ENCODE measurements at regions not wholly inside any gene's neighbourhood (a gene's known extent, or its start where the extent isn't known, plus 50 kb on each side); places are given as distances from the start of the nearest gene placed in this dataset.

GRCh38 chr13:76820759-76821158 is 65.4 kb downstream of the KCTD12 start:
- H3K9me1 ChIP-seq (replicated peaks; ENCODE audit: control insufficient read depth, extremely low read depth, insufficient read depth, low read length) = no peaks in the 10 kb centered on the region
- intact Hi-C loops (cut with micrococcal nuclease) = no loop called here
- no peak for FAIRE-seq

More at GRCh38 chr13:76820759-76821158, 65.4 kb downstream of the KCTD12 start:
- no peak overlapping the region for H2AFZ ChIP-seq (ENCODE audit: low read depth, low read length)
- H3K36me3 ChIP-seq (ENCODE audit: control insufficient read depth in 2 of 2, extremely low read depth in 1 of 2, insufficient read depth in 2 of 2, low read length in 2 of 2) = no peaks in the 10 kb centered on the region
- no peaks in the 10 kb centered on the region for H4K20me1 ChIP-seq (replicated peaks; ENCODE audit: control insufficient read depth, extremely low read depth, insufficient read depth, low read length)
- CTCF ChIA-PET = interaction anchor here (8.2 to 10.0 kb wide), 2 partner anchors 65 to 152 kb away, joined by 80 to 156 read pairs; partner anchors contain the start of gene KCTD12
- no peaks in the 10 kb centered on the region for H3K79me2 ChIP-seq (ENCODE audit: control insufficient read depth, insufficient read depth, low read length)
- TF ChIP-seq CTCF (IDR thresholded peaks at IDR 0.05; ENCODE audit: extremely low read depth in 1 of 2, insufficient read depth in 1 of 2, low read depth in 1 of 2, low read length in 2 of 2) (no peak), MYC (IDR thresholded peaks at IDR 0.05; ENCODE audit: low read depth, low read length) (no peak), FOS (IDR thresholded peaks at IDR 0.05; ENCODE audit: borderline replicate concordance, insufficient read depth, low read length) (no peak), POLR2AphosphoS5 (IDR thresholded peaks at IDR 0.05; ENCODE audit: insufficient read depth, low read depth, low read length) (no peak), EZH2 (IDR thresholded peaks at IDR 0.05; ENCODE audit: borderline replicate concordance, low read depth, low read length, severe bottlenecking) (no peak), GATA2 (IDR thresholded peaks at IDR 0.05; ENCODE audit: insufficient read depth, insufficient read length, low read depth, low read length) (no peak), JUN (IDR thresholded peaks at IDR 0.05; ENCODE audit: borderline replicate concordance, insufficient read depth, insufficient read length, low read depth) (no peak), MAX (IDR thresholded peaks at IDR 0.05; ENCODE audit: insufficient read depth, insufficient read length) (no peak), POLR2A (IDR thresholded peaks at IDR 0.05; ENCODE audit: low read depth, low read length) (no peak)
- H3K9me3 ChIP-seq (replicated peaks; ENCODE audit: control insufficient read depth, insufficient read depth, low read length) = no peaks in the 10 kb centered on the region
- H3K9ac ChIP-seq (replicated peaks; ENCODE audit: extremely low read depth, insufficient read depth, low read length) = no peak overlapping the region
- no peak overlapping the region for H3K27ac ChIP-seq (ENCODE audit: insufficient read depth, low read depth, low read length)
- no TSS peak for BruUV-seq (replicated peaks)
- POLR2A ChIA-PET = no interaction called here
- H3K4me3 ChIP-seq (replicated peaks in 1 of 3; ENCODE audit: insufficient read depth in 1 of 3, low read depth in 1 of 3, low read length in 3 of 3) = no peak overlapping the region
- no peaks in the 10 kb centered on the region for H3K4me1 ChIP-seq (ENCODE audit: control insufficient read depth, extremely low read depth, insufficient read depth, low read length)
- dilution Hi-C loops (cut with MboI; ENCODE audit: extremely low pct_ligation_motif_present, low sequenced_read_pairs) = no loop called here
- H3K27me3 ChIP-seq (ENCODE audit: control insufficient read depth in 2 of 2, insufficient read depth in 2 of 2, low read length in 2 of 2) = no peaks in the 10 kb centered on the region
- H3K4me2 ChIP-seq (ENCODE audit: insufficient read depth, low read length) = no peak overlapping the region
- DNase-seq (ENCODE audit: low read depth, low spot score) = no peak

All from endothelial cell of umbilical vein (primary cell).